ENCODE measurements at regions not wholly inside any gene's neighbourhood (a gene's known extent, or its start where the extent isn't known, plus 50 kb on each side); places are given as distances from the start of the nearest gene placed in this dataset.

GRCh38 chr1:38243106-38243505 is 196.5 kb upstream of the POU3F1 start:
- no peak for TF ChIP-seq TAF1 (IDR thresholded peaks at IDR 0.05; ENCODE audit: borderline replicate concordance, insufficient read depth, low read length)
- TF ChIP-seq SIN3A (IDR thresholded peaks at IDR 0.05; ENCODE audit: borderline replicate concordance, insufficient read depth, low read length), result no peak

All from PFSK-1 (cell line).